ENCODE measurements at regions not wholly inside any gene's neighbourhood (a gene's known extent, or its start where the extent isn't known, plus 50 kb on each side); places are given as distances from the start of the nearest gene placed in this dataset.
"Not testable (repeated sequence)": the region's sequence is repeated elsewhere in the genome, so short reads cannot be mapped to it uniquely, and the experiment has no call there.

DNA sequence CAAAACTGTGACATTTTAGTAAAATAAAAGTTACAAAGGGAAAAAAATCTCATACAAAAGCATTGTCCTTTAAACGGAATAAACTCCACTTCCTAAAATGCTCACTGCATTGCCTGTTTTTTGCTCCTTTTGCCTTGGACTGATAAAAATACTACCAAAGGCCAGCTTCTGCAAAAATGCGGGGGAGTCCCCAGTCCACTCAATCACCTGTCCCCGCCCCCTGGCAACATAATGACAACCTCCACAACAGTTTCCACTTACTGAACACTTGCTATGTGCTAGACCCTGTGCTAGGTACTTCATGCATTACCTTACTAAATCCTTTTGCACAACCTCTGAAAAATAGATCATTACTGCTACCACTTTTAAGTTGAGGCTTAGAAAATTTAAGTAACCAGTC, 172.7 kb upstream of the CCL2 start:
- TF ChIP-seq, protein P1, sequence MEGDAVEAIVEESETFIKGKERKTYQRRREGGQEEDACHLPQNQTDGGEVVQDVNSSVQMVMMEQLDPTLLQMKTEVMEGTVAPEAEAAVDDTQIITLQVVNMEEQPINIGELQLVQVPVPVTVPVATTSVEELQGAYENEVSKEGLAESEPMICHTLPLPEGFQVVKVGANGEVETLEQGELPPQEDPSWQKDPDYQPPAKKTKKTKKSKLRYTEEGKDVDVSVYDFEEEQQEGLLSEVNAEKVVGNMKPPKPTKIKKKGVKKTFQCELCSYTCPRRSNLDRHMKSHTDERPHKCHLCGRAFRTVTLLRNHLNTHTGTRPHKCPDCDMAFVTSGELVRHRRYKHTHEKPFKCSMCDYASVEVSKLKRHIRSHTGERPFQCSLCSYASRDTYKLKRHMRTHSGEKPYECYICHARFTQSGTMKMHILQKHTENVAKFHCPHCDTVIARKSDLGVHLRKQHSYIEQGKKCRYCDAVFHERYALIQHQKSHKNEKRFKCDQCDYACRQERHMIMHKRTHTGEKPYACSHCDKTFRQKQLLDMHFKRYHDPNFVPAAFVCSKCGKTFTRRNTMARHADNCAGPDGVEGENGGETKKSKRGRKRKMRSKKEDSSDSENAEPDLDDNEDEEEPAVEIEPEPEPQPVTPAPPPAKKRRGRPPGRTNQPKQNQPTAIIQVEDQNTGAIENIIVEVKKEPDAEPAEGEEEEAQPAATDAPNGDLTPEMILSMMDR (IDR thresholded peaks at IDR 0.05; ENCODE audit: extremely low read depth, missing control alignments) = no peak
- DNase-seq (ENCODE audit: low spot score) = no peak

DNA sequence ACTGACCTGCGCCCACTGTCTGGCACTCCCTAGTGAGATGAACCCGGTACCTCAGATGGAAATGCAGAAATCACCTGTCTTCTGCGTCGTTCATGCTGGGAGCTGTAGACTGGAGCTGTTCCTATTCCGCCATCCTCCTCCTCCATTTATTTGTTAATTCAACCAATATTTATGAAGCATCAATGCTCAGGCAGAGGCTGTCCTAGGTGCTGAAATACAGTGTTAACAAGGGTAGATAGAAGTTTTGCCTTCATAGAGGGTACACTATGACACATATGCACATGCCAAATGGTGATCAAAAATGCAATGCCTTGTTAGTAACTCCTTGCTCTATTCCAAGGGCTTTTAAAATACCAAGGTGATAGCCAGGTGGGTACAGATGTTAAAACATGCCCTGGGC, 166.0 kb upstream of the CCL2 start:
- not testable (repeated sequence) for DNase-seq (ENCODE audit: low spot score)

DNA sequence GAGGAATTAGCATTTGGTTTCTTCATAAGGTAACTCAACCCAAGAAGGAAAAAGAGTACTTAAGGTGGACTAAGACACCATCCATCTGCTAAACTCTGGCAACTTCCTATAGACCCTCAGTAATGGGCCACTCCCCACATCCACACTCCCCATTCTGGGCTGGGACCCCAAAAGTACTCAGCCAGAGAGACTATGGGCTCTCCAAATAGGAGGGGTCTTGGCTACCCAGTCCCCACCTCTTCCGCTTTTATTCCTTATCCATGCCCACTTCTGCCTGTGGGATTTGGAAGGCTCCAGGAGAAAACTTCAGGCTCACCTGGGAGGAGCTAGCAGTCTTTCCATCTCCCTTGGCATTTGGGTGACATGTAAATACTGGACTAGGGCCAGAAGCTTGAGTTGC, 164.5 kb upstream of the CCL2 start:
- TF ChIP-seq, protein P1 (IDR thresholded peaks at IDR 0.05; ENCODE audit: extremely low read depth, missing control alignments) = no peak
- no peak for DNase-seq (ENCODE audit: low spot score)

DNA sequence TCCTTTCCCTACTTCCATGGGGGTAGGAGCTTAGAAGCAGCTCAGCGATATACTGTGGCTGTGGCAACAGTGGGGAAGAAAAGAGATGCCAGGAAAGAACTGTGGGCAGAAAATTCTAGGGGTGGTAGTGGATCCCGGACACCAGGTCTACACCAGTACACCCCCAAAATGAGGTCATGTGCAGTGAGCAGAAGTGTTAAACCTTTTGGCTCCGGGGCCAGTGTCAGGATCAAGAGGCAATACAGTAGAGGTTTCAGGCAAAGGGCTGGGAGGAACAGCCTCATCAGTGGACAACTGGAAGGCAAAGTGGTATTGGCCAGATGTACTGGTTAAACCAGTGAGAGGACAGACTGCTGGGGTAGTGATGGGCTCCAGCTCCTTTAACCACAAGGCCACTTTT, 163.1 kb upstream of the CCL2 start:
- TF ChIP-seq, protein P1 (IDR thresholded peaks at IDR 0.05; ENCODE audit: extremely low read depth, missing control alignments) = no peak
- DNase-seq (ENCODE audit: low spot score) = no peak

DNA sequence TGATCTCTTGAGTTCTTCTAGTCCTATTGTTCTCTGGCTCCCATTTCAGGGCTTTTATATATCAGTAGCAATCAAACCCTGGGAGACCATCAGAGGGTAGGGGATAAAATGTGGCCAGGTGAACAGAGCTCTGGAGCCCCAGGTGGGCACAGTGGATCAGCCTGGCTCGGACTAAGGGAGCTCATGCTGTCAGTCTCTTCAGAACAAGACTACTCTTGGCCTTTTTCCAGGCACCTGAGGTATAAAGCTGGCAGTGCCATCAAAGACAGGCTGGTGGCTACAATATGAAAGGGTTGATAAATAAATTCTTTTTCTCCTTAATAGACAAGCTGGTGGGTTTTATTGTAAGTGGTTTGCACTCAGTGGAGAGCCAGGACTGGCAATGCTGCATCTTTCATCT, 160.0 kb upstream of the CCL2 start:
- TF ChIP-seq, protein P1 (IDR thresholded peaks at IDR 0.05; ENCODE audit: extremely low read depth, missing control alignments) = no peak

DNA sequence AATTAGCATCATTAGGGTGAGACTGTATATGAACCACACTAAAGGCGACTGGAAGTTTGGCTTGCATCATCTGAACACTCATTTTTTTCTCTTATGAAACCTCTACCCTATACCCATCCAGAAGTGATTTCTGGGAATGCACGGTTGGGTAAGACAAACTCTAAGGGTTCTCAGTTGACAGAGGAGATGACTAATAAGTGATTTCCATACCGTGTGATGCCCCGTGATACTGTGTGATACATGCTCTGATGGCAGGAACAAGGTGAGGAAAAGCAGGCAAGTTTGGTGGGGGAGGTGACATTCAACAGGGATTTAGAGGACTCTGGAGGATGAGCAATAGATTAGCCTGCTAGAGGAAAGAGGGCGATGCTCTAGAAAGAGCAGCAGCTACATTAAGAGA, 156.4 kb upstream of the CCL2 start:
- DNase-seq (ENCODE audit: low spot score) = no peak
- TF ChIP-seq, protein P1 (IDR thresholded peaks at IDR 0.05; ENCODE audit: extremely low read depth, missing control alignments) = no peak

More for the DNA sequence above, 160.0 kb upstream of the CCL2 start:
- no peak for DNase-seq (ENCODE audit: low spot score)

DNA sequence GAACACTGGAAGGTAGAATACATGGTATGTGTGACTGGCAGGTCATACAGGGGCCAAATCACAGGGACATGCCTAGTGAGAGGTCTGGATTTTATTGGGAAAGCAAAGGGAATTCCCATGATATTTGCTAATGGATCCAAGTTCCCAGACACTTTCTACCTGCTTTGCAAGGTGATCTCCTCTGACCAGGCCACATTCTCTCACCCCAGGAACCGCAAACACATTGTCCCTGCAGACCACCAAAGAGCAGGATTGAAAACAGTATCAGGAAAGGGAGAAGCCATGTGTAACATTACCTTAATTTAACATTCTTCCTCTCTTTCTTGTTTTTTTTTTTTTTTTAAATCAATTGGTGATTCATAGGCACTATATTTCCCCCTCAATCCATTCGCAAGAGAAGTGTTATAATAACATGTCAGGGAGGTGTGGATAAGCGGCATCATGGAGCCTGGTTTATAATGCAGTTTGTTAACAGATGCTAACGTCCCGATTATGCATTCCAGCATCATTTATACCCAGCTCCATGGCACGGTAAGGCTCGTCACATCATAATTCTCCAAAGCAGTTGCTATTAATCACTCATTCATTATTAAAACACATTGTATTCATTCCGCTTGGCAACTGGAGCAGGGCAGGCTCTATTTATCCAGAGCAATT, 155.1 kb upstream of the CCL2 start:
- TF ChIP-seq, protein P1 (IDR thresholded peaks at IDR 0.05; ENCODE audit: extremely low read depth, missing control alignments) = no peak
- DNase-seq (ENCODE audit: low spot score) = no peak

DNA sequence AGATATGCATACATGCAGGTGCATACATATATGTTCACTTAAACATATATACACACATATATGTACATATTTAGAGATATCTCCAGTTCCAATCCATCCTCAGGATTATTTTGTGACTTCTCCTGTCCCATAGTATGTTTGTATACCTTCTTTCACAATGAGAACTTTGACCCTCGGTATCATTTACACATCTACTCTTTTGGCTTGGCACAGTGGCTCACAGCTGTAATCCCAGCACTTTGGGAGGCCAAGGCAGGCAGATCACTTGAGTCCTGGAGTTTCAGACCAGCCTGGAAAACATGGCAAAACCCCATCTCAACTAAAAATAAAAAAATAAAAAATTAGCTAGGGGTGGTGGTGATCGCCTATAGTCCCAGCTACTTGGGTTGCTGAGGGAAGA, 148.1 kb upstream of the CCL2 start:
- no peak for DNase-seq (ENCODE audit: low spot score)
- TF ChIP-seq, protein P1 (IDR thresholded peaks at IDR 0.05; ENCODE audit: extremely low read depth, missing control alignments) = no peak
